ENCODE measurements at regions not wholly inside any gene's neighbourhood (a gene's known extent, or its start where the extent isn't known, plus 50 kb on each side); places are given as distances from the start of the nearest gene placed in this dataset.

DNA sequence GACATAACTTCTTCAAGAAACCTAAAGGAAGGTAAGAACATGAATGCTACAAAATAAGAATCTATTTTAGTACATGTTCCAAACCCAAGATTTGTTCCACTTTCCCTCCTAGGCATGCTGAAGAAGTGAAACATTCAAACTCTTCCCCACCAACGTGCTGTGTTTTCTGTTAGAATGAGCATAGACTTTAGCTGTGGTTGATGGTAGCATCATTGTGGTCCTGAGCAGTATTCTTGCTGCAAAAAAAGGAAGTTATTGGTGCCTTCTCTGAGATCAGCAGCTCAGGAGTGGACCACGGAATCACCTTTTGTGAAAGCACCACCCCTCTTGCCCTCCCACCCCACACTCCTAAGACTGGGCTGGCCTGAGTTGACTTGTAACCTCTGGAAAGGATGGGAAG lies 100.4 kb upstream of the POGK start:
- TF ChIP-seq GATA2 (IDR thresholded peaks at IDR 0.05; ENCODE audit: low read depth, low read length) = no peak
- no peak for TF ChIP-seq GATA3 (IDR thresholded peaks at IDR 0.05; ENCODE audit: low read depth, low read length)
